ENCODE measurements at regions not wholly inside any gene's neighbourhood (a gene's known extent, or its start where the extent isn't known, plus 50 kb on each side); places are given as distances from the start of the nearest gene placed in this dataset.

GRCh38 chr5:53237876-53238275, 128.3 kb upstream of the MOCS2 start:
- TF ChIP-seq EZH2 (IDR thresholded peaks at IDR 0.05; ENCODE audit: insufficient read depth, poor library complexity, severe bottlenecking) (no peak), EZH2phosphoT487 (IDR thresholded peaks at IDR 0.05; ENCODE audit: insufficient read depth, low read depth) (no peak)

All from GM23248 (cell line).